Stimulated activated CD4-positive, alpha-beta T cell treated with anti-CD3 and anti-CD28 coated beads, TNF-alpha, amount 100 ng/mL, for 4 hours (primary cell): ENCODE measurements at regions not wholly inside any gene's neighbourhood (a gene's known extent, or its start where the extent isn't known, plus 50 kb on each side); places are given as distances from the start of the nearest gene placed in this dataset.
"Not testable (repeated sequence)": the region's sequence is repeated elsewhere in the genome, so short reads cannot be mapped to it uniquely, and the experiment has no call there.

ENCODE experiments used
- DNase-seq, 3 experiments: peaks; one replicate each; pipeline ENCODE4 v3.0.0-alpha.2; 2020; ENCODE audit warnings: low read depth in 3 of 3

- no peak for DNase-seq
These were observed 221.1 kb upstream of the EDNRB start for GRCh38 chr13:78139765-78140164.

GRCh38 chr13:78138756-78139155, 220.1 kb upstream of the EDNRB start:
- no peak for DNase-seq

GRCh38 chr13:78137404-78138142, 218.9 kb upstream of the EDNRB start:
- peak in 1 of 3 experiments; percentile 1 for DNase-seq

- no peak for DNase-seq
These were observed 218.3 kb upstream of the EDNRB start for GRCh38 chr13:78136966-78137365.

GRCh38 chr13:78133511-78133910, 214.9 kb upstream of the EDNRB start:
- DNase-seq = no peak

- DNase-seq = no peak
These were observed 213.2 kb upstream of the EDNRB start for GRCh38 chr13:78131811-78132210.

GRCh38 chr13:78131346-78131745, 212.7 kb upstream of the EDNRB start:
- DNase-seq = no peak

- no peak for DNase-seq
These were observed 211.2 kb upstream of the EDNRB start for GRCh38 chr13:78129823-78130222.

GRCh38 chr13:78129359-78129758, 210.7 kb upstream of the EDNRB start:
- DNase-seq = no peak

GRCh38 chr13:78121459-78122348, 203.1 kb upstream of the EDNRB start:
- DNase-seq = no peak

- DNase-seq = no peak
These were observed 202.4 kb upstream of the EDNRB start for GRCh38 chr13:78121001-78121400.

- not testable (repeated sequence) for DNase-seq
These were observed 201.5 kb upstream of the EDNRB start for GRCh38 chr13:78120144-78120543.

GRCh38 chr13:78117070-78117469, 198.4 kb upstream of the EDNRB start:
- not testable (repeated sequence) for DNase-seq

- DNase-seq = no peak
These were observed 187.0 kb upstream of the EDNRB start for GRCh38 chr13:78105656-78106055.

- DNase-seq = no peak
These were observed 185.3 kb upstream of the EDNRB start for GRCh38 chr13:78103936-78104335.

- no peak for DNase-seq
These were observed 184.1 kb upstream of the EDNRB start for GRCh38 chr13:78102741-78103140.

- no peak for DNase-seq
These were observed 183.6 kb upstream of the EDNRB start for GRCh38 chr13:78102121-78102677.

- DNase-seq = no peak
These were observed 181.9 kb upstream of the EDNRB start for GRCh38 chr13:78100486-78100885.

- no peak for DNase-seq
These were observed 179.6 kb upstream of the EDNRB start for GRCh38 chr13:78098249-78098648.

GRCh38 chr13:78096221-78096620, 177.6 kb upstream of the EDNRB start:
- no peak for DNase-seq

GRCh38 chr13:78087966-78088678, 169.5 kb upstream of the EDNRB start:
- DNase-seq = no peak
